GM18505 (cell line): ENCODE measurements at regions not wholly inside any gene's neighbourhood (a gene's known extent, or its start where the extent isn't known, plus 50 kb on each side); places are given as distances from the start of the nearest gene placed in this dataset.

Experiments
- ATAC-seq: cut with Tn5 transposase; IDR thresholded peaks from one replicate; pipeline ENCODE4 v1.9.1; 2021; ENCODE audit not compliant: unreplicated experiment
- POLR2A ChIP-seq: IDR thresholded peaks from 4 replicates; pipeline ENCODE4 v1.6.1; 2011; ENCODE audit warnings: borderline replicate concordance; ENCODE audit not compliant: insufficient read depth, insufficient read length; ENCODE audit errors: extremely low read depth

GRCh38 chr13:53310786-53311185, 282.2 kb downstream of the OLFM4 start:
- no peak for ATAC-seq
- TF ChIP-seq POLR2A, result no peak

- ATAC-seq, result no peak
- no peak for TF ChIP-seq POLR2A
These were observed 282.9 kb downstream of the OLFM4 start for GRCh38 chr13:53311561-53311960.

DNA sequence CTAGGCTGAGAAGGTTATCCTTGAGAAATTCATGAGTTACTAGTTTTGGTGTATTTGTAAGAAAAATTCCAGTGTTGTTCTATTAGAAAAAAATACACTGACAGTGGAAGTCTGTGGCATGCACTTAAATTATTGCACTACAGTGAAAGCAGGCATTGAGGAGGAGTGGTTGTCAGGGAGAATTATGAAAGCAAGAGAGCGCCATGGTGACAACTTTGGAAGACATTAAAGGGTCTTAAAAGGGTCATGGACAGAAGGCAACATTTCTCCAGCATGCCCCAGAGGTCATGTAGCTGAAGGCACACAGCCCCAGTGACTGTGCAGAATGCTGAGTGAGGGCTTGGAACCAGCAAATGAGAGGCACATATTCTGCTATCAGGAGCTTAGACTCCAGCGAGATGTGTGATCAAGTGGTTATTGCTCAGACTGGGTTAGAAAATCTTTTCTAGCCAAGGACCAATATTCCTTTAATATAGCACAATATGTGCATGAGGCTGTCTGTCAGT, 292.7 kb downstream of the OLFM4 start:
- no peak for ATAC-seq
- TF ChIP-seq POLR2A, result no peak

GRCh38 chr13:53324656-53325055, 296.0 kb downstream of the OLFM4 start:
- ATAC-seq, result no peak
- TF ChIP-seq POLR2A, result no peak

GRCh38 chr13:53326716-53327115, 298.1 kb downstream of the OLFM4 start:
- ATAC-seq, result no peak
- TF ChIP-seq POLR2A, result no peak

DNA sequence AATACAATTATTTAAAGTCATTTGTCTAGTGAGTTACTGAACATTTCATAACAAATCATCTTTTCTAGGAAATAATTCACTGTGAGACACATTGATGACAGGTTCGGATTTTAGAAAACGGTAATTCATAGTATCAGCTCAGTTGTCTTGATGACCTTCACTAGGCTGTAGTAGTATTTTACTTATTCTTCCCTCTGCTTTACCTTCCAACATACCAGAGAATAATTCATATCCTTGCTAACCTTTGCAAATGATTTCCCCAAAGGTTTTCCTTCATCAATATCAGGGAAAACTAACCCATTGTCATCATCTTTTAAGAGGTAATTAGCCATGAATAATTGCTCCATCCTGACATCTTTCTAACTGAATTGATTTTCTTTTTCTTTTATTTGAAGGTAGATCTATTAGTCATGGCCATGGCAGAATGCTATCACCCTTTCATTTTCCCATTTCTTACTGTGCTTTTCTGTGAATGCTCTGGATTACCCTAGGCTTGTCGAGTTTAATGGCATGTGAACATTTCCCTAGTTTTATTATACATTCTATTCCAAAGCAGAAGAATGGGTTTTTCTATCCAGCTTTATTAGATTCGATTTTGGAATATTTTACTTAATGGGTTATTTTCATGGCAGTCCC, 299.2 kb downstream of the OLFM4 start:
- no peak for ATAC-seq
- TF ChIP-seq POLR2A, result no peak

DNA sequence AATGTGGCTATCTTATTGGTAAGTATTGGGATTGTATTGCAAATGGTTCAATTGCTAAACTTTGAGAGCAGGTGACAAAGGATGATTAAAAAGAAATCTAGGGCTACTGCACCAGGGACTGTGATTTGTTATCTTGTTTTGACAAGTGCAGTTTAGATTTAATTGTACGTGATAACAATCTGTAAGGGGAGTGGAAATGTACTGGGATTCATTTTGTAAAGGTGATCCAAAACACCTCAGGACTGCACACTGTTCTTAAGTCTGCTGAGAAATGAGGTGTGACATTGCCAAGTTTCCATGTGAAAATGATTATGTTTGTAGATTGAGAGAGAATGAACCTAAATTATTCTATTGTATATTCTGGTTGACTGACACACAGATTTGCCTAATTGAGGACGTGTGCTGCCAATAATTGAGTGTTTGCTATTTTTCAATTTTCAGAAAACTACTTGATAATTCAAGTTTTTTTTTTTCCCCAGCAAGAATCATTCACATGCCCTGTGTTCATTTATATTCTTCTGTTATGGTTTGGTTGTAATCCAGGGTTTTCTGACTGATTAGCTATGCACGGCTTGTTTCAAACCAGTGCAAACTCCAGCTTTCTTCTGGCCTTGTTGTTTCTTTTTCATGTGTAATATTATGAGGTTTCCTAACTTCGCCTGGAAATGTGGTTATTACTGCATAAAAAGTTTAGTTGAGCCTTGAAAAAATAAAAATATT, 308.0 kb downstream of the OLFM4 start:
- TF ChIP-seq POLR2A, result no peak
- no peak for ATAC-seq

- no peak for ATAC-seq
- no peak for TF ChIP-seq POLR2A
These were observed 310.1 kb downstream of the OLFM4 start for GRCh38 chr13:53338760-53339159.

DNA sequence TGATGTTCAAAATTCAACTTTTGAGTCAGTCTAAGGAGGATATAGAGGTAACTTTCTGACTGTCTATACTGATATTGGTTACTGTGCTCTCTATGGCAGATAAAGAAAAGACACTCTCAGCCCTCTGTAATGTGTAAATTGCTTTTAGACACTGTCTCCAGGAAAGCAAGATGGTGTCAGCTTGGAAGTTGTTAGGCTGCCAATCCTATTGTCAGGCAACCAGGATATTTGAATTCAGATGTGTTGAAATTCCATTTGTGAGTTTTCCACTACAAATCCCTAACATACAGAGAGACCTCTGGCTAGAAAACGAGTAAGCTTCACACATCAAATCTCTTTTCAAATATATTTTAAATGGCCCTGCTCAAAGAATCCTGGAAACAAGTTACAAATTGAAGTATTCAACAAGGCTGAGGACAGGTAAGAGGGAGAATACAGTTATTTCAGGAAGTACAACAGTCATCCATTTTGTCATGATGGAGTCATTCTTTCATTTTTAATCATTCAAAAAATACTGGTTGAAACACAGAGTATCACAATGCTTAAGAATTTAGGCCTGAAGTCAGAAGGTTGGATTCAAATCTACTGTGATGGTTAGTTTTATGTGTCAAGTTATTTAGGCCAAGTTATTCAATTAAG, 312.0 kb downstream of the OLFM4 start:
- no peak for TF ChIP-seq POLR2A
- no peak for ATAC-seq

GRCh38 chr13:53341144-53341510, 312.5 kb downstream of the OLFM4 start:
- no peak for ATAC-seq
- no peak for TF ChIP-seq POLR2A

DNA sequence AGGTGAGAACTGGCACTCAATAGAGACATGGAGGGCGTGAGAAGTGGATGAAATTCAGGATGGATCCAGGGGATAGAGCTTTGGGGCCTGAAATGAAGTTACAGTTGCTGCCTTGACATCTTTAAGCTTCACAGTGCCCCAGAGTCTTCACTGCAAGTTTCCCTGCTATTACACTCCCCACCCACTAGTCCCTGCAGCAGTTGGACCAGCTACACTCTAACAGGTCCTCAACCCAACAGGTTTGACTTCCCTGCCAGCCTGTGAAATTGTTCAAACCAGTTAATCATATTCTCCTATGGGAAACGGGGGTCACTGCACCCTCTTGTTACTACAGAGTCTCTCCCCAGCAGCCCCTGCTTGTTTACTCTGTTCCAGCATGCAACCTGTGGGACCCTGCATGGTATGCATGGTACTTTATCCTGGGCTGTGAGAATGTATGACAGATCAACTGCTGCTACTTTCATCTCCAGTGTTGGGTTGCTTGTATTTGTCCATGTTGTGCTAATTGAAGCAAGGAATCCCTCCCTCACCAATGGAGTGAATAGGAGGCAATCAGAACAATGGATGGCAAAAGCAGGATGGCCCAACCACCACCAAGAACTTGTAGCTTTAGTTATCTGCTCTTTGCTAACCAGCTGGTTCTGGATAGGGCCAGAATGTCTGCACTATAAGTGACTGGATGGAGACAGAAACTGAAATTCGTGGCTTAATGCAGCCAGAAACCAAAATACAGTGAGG, 314.2 kb downstream of the OLFM4 start:
- no peak for TF ChIP-seq POLR2A
- no peak for ATAC-seq

GRCh38 chr13:53343361-53343744, 314.7 kb downstream of the OLFM4 start:
- TF ChIP-seq POLR2A, result no peak
- no peak for ATAC-seq

DNA sequence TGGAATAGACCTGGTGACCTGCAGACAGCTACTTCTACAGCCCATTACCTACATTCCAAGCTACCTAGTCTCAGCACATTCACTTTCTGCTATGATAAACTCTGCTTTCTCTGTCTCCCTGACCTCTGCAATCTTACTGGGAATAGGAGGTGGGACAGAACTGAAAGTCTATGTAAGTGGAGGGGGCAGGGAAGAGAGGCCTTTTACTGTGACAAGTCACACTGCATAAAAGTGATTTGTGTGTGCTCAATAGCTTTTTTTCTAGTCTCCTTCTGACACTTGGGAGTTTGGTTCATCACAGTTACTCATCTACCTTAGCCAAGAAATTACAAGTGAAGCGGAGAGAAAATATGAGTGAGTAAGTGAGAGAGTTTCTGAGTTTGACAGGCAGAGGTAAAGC, 322.4 kb downstream of the OLFM4 start:
- no peak for TF ChIP-seq POLR2A
- ATAC-seq, result no peak
